OCI-LY1 (cell line): ENCODE measurements at regions not wholly inside any gene's neighbourhood (a gene's known extent, or its start where the extent isn't known, plus 50 kb on each side); places are given as distances from the start of the nearest gene placed in this dataset.

Source experiments
- H2AFZ ChIP-seq: fragments of 200-600 bp; sonication (generic), shearing (Covaris generic); 2 replicates; pipeline ENCODE4 v1.6.0; 2014; ENCODE audit warnings: antibody characterized with exemption, mild to moderate bottlenecking, low read length
- H3F3A ChIP-seq: fragments of 200-600 bp; sonication (generic), shearing (Covaris generic); 2 replicates; pipeline ENCODE4 v1.6.0; 2014; ENCODE audit warnings: mild to moderate bottlenecking, antibody characterized with exemption, low read length, moderate library complexity; ENCODE audit not compliant: insufficient read depth
- H3K27ac ChIP-seq: fragments of 200-600 bp; sonication (generic); 2 replicates; pipeline ENCODE4 v1.5.1; 2014; ENCODE audit warnings: low read length, mixed run types, mild to moderate bottlenecking, low read depth; ENCODE audit not compliant: poor library complexity, severe bottlenecking
- H3K27me3 ChIP-seq: fragments of 200-600 bp; sonication (generic); 2 replicates; pipeline ENCODE4 v1.6.0; 2014; ENCODE audit warnings: antibody characterized with exemption, mild to moderate bottlenecking, low read length, moderate library complexity; ENCODE audit not compliant: insufficient read depth
- H3K36me3 ChIP-seq: fragments of 200-600 bp; sonication (generic); 2 replicates; pipeline ENCODE4 v1.6.1; 2014; ENCODE audit warnings: mild to moderate bottlenecking, antibody characterized with exemption, low read length, moderate library complexity, mixed read lengths; ENCODE audit not compliant: insufficient read depth
- H3K4me1 ChIP-seq: fragments of 200-600 bp; sonication (generic); 2 replicates; pipeline ENCODE4 v1.5.1; 2014; ENCODE audit warnings: mild to moderate bottlenecking, low read length, moderate library complexity; ENCODE audit not compliant: insufficient read depth, severe bottlenecking
- H3K4me2 ChIP-seq: fragments of 200-600 bp; sonication (generic), shearing (Covaris generic); 2 replicates; pipeline ENCODE4 v1.6.1; 2014; ENCODE audit warnings: low read length
- H3K4me3 ChIP-seq: fragments of 200-600 bp; sonication (generic); 2 replicates; pipeline ENCODE4 v1.5.1; 2014; ENCODE audit warnings: low read length, low read depth, mild to moderate bottlenecking, mixed read lengths; ENCODE audit not compliant: poor library complexity, severe bottlenecking
- H3K79me2 ChIP-seq: fragments of 200-600 bp; shearing (Covaris generic); 2 replicates; pipeline ENCODE4 v1.6.1; 2016; ENCODE audit warnings: mixed run types, low read length, mixed read lengths; ENCODE audit not compliant: insufficient read depth
- H3K9ac ChIP-seq: fragments of 200-600 bp; sonication (generic), shearing (Covaris generic); 2 replicates; pipeline ENCODE4 v1.6.1; 2014; ENCODE audit warnings: mild to moderate bottlenecking, low read length, mixed read lengths
- H3K9me2 ChIP-seq: fragments of 200-600 bp; sonication (generic), shearing (Covaris generic); 2 replicates; pipeline ENCODE4 v1.6.1; 2014; ENCODE audit warnings: low read depth, mild to moderate bottlenecking, low read length, mixed read lengths
- H3K9me3 ChIP-seq: fragments of 200-600 bp; shearing (Covaris generic); 2 replicates; pipeline ENCODE4 v1.6.1; 2014; ENCODE audit warnings: low read length, mixed read lengths
- H4K20me1 ChIP-seq: fragments of 200-600 bp; sonication (generic), shearing (Covaris generic); 2 replicates; pipeline ENCODE4 v1.6.0; 2016; ENCODE audit warnings: mild to moderate bottlenecking, low read length; ENCODE audit not compliant: insufficient read depth
- EZH2 ChIP-seq: fragments of 200-600 bp; sonication (generic), shearing (Covaris generic); IDR thresholded peaks from 2 replicates; pipeline ENCODE4 v1.8.0; 2017; ENCODE audit warnings: borderline replicate concordance, mixed run types, mild to moderate bottlenecking, antibody characterized with exemption, low read length, moderate library complexity, mixed read lengths
- TF ChIP-seq, protein P1 (sequence below): fragments of 200-600 bp; sonication (generic), shearing (Covaris generic); IDR thresholded peaks from 2 replicates; pipeline ENCODE4 v1.5.1; 2017; ENCODE audit warnings: mild to moderate bottlenecking, antibody characterized with exemption, low read length, moderate library complexity, mixed read lengths

DNA sequence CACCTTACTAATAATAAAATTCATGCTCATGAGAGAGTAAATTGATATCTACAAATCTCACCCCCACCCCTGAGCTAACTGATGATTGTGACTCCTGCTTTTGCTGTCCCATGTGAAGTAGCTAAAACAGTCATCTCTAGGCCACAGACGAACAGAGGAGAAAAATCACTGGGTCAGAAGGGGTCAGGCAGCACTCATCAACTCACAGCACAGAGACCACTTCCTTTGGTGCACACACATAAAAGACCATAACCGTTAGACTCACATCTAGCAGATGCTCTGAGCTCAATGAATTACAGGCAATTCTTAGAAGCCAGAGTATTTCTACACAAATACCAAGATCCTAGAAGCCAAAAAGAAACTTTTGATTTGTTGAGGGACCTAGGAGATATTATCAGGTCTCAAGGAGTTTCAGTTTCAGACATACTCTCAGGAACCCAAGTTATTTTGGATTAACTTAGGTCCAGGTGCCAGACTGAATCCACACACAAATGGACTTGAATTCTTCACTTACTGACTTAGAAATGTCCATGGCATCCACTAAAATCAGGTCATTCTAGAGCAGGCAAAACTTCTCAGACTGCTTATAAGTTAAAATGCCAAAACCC, 65.0 kb upstream of the TES start:
- no peaks in the 10 kb centered on the region for H3K4me1 ChIP-seq

DNA sequence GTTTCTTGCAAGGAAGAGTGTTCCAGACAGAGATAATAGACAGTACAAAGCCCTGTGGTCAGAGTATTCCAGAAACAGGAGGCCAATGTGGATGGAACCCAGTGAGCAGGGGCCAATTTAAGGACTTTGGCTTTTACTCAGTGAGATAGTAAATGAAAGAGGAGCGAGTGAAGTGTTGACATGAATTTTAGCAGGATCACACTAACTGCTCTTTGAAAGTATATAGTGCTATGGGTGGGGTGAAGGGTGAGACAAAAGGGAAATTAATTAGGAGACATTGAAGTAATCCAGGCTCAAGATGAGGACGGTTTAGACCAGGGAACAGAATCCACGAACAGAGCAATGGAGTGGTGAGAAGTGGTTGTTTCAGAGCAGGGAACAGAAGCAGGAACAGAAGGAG, 62.2 kb upstream of the TES start:
- H3K4me1 ChIP-seq: no peaks in the 10 kb centered on the region
- H3K27ac ChIP-seq: no peak overlapping the region
- no peak overlapping the region for H2AFZ ChIP-seq
- no peak overlapping the region for H3K4me2 ChIP-seq
- H3K9me2 ChIP-seq: no peaks in the 10 kb centered on the region
- no peaks in the 10 kb centered on the region; the same call in 1 of the 2 replicates for H3K27me3 ChIP-seq
- H3K9ac ChIP-seq: no peak overlapping the region
- no peaks in the 10 kb centered on the region for H3K36me3 ChIP-seq
- H3K4me3 ChIP-seq: no peak overlapping the region
- no peaks in the 10 kb centered on the region for H4K20me1 ChIP-seq
- TF ChIP-seq EZH2: no peak
- TF ChIP-seq, protein P1, sequence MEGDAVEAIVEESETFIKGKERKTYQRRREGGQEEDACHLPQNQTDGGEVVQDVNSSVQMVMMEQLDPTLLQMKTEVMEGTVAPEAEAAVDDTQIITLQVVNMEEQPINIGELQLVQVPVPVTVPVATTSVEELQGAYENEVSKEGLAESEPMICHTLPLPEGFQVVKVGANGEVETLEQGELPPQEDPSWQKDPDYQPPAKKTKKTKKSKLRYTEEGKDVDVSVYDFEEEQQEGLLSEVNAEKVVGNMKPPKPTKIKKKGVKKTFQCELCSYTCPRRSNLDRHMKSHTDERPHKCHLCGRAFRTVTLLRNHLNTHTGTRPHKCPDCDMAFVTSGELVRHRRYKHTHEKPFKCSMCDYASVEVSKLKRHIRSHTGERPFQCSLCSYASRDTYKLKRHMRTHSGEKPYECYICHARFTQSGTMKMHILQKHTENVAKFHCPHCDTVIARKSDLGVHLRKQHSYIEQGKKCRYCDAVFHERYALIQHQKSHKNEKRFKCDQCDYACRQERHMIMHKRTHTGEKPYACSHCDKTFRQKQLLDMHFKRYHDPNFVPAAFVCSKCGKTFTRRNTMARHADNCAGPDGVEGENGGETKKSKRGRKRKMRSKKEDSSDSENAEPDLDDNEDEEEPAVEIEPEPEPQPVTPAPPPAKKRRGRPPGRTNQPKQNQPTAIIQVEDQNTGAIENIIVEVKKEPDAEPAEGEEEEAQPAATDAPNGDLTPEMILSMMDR: no peak
- no peaks in the 10 kb centered on the region for H3K79me2 ChIP-seq
- no peaks in the 10 kb centered on the region for H3K9me3 ChIP-seq
- H3F3A ChIP-seq: no peaks in the 10 kb centered on the region

More for the DNA sequence above, 65.0 kb upstream of the TES start:
- Histone ChIP-seq H3K36me3 (no peaks in the 10 kb centered on the region), H3K4me2 (no peak overlapping the region), H3K9me2 (no peaks in the 10 kb centered on the region), H3K27ac (no peak overlapping the region), H3K9me3 (no peaks in the 10 kb centered on the region), H4K20me1 (no peaks in the 10 kb centered on the region), H3K4me3 (no peak overlapping the region), H3K27me3 (no peaks in the 10 kb centered on the region; the same call in 1 of the 2 replicates), H3K79me2 (no peaks in the 10 kb centered on the region), H3F3A (no peaks in the 10 kb centered on the region), H3K9ac (no peak overlapping the region), H2AFZ (no peak overlapping the region)
- TF ChIP-seq, protein P1: no peak
- no peak for TF ChIP-seq EZH2

DNA sequence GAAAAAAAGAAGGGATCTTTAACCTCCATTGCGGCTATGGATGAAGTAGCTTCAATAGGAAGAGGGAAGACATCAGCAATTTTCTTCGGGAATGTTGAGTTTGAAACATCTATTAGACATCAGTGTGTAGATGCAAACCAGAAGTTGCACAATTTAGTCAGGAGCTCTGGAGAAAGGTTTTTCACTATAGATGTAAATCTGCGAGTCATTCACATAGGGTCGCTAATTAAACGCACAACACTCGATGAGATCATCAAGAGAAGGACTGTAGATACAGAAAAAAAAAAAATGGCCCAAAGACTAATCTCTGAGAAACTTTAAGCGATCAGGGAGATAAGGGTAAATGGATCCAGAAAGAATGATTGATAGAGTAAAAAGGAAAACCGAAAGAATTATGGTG, 61.7 kb upstream of the TES start:
- Histone ChIP-seq H3K27ac (no peak overlapping the region), H3K27me3 (no peaks in the 10 kb centered on the region; the same call in 1 of the 2 replicates), H3K9ac (no peak overlapping the region), H3K9me3 (no peaks in the 10 kb centered on the region), H4K20me1 (no peaks in the 10 kb centered on the region), H3K4me2 (no peak overlapping the region), H3K9me2 (no peaks in the 10 kb centered on the region), H3F3A (no peaks in the 10 kb centered on the region), H3K4me3 (no peak overlapping the region), H3K4me1 (no peaks in the 10 kb centered on the region), H3K36me3 (no peaks in the 10 kb centered on the region), H3K79me2 (no peaks in the 10 kb centered on the region), H2AFZ (no peak overlapping the region)
- no peak for TF ChIP-seq EZH2
- TF ChIP-seq, protein P1: no peak
